HG02798 (cell line): ENCODE measurements at regions not wholly inside any gene's neighbourhood (a gene's known extent, or its start where the extent isn't known, plus 50 kb on each side); places are given as distances from the start of the nearest gene placed in this dataset.
A peak's percentile ranks its signal among the peaks of the same experiment; 100 is the strongest.

Experiments used
- ATAC-seq: cut with Tn5 transposase; IDR thresholded peaks from one replicate; pipeline ENCODE4 v1.9.1; 2021; ENCODE audit warnings: mild to moderate bottlenecking; ENCODE audit not compliant: unreplicated experiment, poor library complexity

DNA sequence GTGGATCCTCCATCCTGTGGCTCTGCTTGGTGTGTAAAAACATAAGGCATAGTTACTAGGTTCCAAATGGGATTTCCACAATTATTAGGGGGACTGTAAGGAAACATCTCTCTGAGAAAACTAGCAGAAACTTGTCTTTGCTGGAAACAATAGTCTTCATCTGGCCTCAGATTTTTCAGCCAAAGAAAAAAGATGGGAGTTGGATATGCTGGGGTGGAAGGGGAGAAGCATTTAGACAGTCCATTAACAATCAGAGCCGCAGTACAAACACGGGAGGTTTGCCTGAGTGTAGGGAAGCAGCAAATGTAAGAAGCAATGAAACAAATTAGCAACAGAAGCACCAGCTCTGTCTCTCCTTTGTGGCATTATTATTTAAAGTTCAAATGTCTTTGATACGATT lies 402.7 kb upstream of the ZNF608 start:
- no peak for ATAC-seq

DNA sequence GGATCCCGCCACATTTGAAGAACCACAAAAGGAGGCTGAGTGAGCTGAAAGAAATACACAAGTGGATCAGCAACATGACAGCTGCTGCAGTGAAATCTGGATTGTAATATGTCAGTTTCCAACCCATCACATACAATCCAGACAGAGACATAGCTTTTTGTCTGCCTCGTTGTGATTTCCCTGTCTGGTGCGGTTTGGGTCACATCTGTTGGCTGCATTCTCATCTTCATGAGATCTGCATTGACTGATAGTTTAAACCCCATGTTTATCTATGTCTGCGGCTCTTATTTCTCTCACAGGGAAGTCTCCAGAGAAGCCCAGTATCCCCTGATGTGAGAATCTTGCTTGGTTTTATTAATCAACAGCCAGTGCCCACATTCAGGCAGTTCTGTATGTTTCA lies 403.1 kb upstream of the ZNF608 start:
- no peak for ATAC-seq

GRCh38 chr5:125150041-125150669 lies 403.7 kb upstream of the ZNF608 start:
- no peak for ATAC-seq

GRCh38 chr5:125151150-125151900 lies 404.9 kb upstream of the ZNF608 start:
- ATAC-seq: peak; percentile 20

DNA sequence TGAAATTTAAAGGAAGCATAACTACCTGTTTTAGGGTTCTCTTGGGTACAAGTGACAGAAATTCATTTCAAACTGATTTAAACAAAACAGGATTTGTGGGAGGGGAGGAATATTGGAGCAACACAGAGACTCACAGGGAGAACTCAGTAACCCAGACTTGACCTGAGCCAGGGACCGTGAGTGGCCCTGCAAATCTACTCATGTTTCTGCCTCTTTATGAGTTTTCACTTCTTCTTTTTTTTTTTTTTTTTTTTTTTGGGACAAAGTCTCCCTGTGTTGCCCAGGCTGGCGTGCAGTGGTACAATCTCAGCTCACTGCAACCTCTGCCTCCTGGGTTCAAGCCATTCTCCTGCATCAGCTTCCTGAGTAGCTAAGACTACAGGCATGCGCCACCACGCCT lies 405.6 kb upstream of the ZNF608 start:
- ATAC-seq: peak; percentile 77

DNA sequence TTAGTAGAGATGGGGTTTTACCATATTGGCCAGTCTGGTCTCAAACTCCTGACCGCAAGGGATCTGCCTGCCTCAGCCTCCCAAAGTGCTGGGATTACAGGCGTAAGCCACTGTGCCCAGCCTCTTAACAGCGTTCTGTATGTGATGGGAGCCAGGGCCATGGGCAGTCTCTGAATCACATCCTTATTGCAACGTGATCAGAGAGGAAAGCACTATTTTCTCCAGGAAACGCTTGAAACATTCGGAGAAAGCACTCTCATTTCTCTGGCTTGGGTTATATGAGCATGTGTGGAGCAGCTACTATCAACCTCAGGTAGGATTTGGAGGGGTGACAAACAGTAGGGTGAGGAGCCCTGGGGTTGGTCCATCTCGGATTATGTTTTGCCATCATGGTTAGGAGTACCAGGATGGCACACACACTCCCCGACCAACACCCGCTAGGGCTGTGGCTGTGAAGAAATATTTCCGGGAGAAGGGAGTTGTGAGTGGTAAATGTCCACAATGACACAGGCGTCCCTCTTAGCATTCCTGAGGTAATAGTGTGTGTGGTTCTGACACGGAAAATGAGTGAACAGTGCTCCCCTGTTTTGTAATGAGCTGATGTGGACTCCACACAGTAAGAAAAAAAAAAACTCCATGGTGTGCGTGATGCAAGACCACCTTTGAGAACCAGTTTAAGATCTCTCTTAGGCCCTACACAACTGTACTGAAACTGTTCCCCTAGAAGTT lies 406.2 kb upstream of the ZNF608 start:
- ATAC-seq: no peak

DNA sequence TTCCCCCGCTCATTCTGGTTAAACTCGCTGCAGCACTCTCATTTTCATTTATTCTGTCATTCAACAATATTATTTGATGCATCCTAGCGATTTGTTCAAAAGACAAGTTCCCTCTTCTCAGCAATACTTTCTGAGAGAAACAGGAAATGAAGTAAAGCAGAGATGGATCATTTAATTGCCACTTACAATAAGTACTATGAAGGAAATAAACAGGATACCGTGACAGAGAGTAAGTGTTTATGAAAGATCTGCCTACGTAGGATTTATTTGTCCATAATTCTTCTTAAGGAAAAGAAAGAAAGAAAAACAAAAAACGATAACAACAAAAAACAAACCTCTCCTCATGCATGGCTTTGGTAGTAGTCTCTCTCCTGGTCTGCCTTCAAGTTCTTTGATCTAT lies 406.8 kb upstream of the ZNF608 start:
- no peak for ATAC-seq

DNA sequence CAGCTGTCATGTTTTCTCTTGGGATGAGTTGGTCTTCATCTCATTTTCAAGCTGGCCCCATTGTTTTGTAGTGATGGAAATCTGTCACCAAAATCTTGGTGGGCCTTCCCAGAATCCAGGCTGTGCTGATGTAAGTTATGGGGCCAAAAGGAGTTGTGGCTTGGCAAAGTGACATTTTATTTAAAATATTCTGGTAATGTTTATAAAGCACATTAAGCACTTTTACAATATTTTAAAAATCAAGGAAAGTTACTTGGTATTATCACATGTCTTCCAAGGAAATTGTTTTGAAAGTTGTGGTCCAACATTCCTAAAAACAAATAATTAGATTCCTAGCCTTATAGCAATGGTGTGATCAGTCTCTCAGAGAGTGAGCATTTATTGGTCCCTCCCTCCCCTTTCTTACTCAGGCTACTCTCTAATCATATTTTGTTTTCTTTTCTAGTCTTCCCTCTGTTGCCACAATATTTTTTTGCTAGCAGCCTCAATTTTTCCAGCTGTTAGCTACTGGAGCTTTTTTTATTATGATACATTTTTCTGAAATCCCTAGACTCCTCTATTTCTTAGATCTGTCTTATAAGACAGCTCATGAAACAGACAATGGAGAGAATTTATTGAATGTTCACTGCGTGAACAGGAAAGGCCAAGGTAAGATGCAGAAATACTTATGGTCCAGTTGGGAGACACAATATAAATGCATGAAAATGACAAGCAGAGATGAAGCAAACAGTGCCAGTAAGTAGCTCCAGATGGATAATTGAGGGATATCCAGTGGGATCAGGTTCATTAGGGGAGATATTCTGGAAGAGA lies 408.1 kb upstream of the ZNF608 start:
- no peak for ATAC-seq

GRCh38 chr5:125160787-125161502 lies 414.5 kb upstream of the ZNF608 start:
- ATAC-seq: no peak

DNA sequence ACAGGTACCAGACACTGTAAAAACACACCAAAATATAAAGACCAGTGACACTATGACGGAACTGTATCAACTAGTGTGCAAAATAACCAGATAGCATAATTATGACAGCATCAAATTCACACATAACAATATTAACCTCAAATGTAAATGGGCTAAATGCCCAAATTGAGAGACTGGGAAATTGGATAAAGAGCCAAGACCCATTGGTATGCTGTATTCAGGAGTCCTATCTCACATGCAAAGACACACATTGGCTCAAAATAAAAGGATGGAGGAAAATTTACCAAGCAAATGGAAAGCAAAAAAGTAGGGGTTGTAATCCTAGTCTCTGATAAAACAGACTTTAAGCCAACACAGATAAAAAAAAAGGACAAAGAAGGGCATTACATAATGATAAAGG lies 416.3 kb upstream of the ZNF608 start:
- no peak for ATAC-seq

- ATAC-seq: no peak
These were observed 423.0 kb upstream of the ZNF608 start for GRCh38 chr5:125169396-125169795.

- ATAC-seq: no peak
These were observed 425.2 kb upstream of the ZNF608 start for GRCh38 chr5:125171641-125172040.

- no peak for ATAC-seq
These were observed 429.0 kb upstream of the ZNF608 start for GRCh38 chr5:125175348-125176004.

DNA sequence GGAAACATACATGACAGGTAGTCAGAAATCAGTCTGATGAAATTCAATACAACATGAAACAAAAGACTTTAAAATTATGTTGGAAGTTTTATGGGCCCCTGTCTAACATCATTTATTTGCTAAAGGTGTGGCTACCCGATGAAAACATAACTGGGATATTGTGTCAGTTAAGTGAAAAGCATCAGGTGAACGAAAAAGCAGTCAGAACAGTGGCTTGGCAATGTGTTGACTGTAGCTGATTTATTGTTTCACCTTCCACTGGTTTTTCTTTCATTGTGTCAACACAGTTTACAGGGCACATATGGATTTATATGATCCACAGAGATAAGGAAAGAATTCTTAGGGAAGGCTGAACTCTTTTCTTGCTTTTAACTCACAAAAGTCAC lies 429.6 kb upstream of the ZNF608 start:
- no peak for ATAC-seq

DNA sequence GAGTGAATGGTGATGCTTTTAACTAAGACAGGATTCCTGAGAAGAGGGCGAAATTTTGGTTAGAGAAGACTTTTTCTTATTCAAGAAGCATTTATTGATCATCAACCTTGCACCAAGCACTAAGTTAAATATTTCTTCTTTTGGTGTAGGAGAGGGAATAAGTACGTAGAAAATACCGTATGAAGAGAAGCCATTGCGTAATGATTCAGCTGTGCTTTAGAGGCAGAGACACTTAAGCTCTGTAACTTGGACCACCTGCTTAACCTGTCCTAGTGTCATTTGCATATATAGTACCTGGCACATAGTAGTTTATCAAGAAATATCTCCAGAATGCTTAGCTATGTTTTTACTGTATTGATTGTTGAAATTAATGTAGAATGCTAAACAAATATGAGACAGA lies 430.9 kb upstream of the ZNF608 start:
- no peak for ATAC-seq

GRCh38 chr5:125179612-125180011 lies 433.2 kb upstream of the ZNF608 start:
- no peak for ATAC-seq

DNA sequence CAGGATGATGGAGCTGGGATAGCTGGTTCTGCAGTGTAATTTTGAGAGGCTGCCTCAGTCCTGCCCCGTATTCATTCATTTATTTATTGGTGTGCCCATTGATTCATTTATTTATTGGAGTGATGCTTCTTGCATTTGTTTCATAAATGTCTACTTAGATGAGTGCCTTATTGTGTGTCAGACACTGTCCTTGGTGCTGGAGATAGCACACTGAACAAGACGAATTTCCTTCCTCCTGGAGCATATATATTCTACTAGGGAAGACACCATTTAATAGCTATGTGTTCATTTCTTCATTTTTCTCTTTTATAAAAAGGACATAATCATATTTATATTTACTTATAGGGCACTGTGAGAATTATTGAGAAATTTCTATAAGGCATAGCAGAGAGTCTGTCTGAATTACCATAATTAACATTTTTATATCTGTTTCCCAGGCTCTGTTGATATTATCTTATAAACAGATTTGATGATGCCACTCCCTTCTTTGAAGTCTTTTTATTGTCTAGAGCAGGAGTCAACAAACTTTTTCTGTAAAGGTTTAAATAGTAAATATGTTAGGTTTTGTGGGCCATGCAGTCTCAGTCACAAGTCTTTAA lies 433.9 kb upstream of the ZNF608 start:
- ATAC-seq: no peak

DNA sequence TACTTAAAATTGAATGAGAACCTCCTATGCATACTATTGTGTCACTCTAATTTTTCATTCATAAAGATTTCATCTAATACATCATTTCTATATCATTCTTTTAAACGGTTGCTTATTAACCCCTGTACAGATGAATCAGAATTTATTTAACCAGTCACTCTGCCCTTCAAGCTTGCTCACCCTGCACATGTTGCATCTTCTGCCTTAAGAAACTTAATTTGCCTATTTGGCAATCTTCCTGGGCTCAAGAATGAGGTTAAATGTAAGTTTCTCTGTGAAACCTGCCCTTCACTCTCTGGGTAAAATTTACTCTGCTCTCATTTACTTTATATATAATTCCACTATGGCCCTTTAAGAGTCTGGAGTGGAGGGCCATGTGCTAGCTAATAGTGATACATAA lies 434.7 kb upstream of the ZNF608 start:
- ATAC-seq: no peak

DNA sequence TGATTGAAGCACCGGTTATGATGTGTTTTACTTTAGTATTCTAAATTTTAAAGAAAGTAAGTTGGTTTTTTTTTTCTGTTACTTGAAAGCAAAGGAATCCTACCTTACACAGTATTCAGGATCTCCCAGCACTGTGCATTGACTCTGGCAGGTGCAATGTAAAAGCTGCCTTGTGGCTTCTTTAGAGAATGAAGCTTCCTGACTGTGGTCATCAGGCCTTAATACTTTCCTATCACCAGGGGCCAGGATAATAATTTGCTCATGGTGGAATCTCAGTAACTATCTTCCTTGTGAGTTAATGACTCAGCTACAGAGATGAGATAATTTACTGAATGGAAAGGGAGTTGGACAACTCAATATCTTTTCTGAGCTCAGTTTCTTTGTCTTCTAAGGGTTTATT lies 435.5 kb upstream of the ZNF608 start:
- no peak for ATAC-seq
